Stomach (tissue), 8 donors: ENCODE measurements at regions not wholly inside any gene's neighbourhood (a gene's known extent, or its start where the extent isn't known, plus 50 kb on each side); places are given as distances from the start of the nearest gene placed in this dataset.

Experiments used
- DNase-seq, 2 donors: peaks; one replicate each; pipeline versions ENCODE4 v3.0.0 to v3.0.0-alpha.2; 2013 to 2019
- H3K27ac ChIP-seq, 5 donors: fragments of 200-600 bp in 4 of 5; sonication (generic) in 4 of 5; one replicate each; pipeline ENCODE4 v1.5.1; 2013 to 2019; ENCODE audit warnings: mild to moderate bottlenecking in 1 of 5, moderate library complexity in 1 of 5
- H3K27me3 ChIP-seq, 3 donors: fragments of 200-600 bp; sonication (generic); one replicate each; pipeline ENCODE4 v1.5.1; 2017 to 2019; ENCODE audit warnings: mixed run types in 1 of 3
- H3K36me3 ChIP-seq, 4 donors: fragments of 200-600 bp; sonication (generic); 1 replicate in 3 of 4; 2 replicates in 1 of 4; pipeline ENCODE4 v1.5.1; 2016 to 2019
- H3K4me1 ChIP-seq, 4 donors: fragments of 200-600 bp; sonication (generic); one replicate each; pipeline ENCODE4 v1.5.1; 2016 to 2019
- H3K4me3 ChIP-seq, 4 donors: fragments of 200-600 bp; sonication (generic) in 3 of 4; one replicate each; pipeline ENCODE4 v1.5.1; 2016 to 2019; ENCODE audit warnings: mild to moderate bottlenecking in 1 of 4
- H3K9me3 ChIP-seq, 4 donors: fragments of 200-600 bp; sonication (generic); one replicate each; pipeline ENCODE4 v1.5.1; 2016 to 2019
- CTCF ChIP-seq, 7 experiments: fragments of 450-650 bp in 4 of 7; fragments of 200-600 bp in 3 of 7; sonication (generic) in 3 of 7; IDR thresholded peaks; one replicate each; pipeline ENCODE4 v1.5.1; 2016 to 2019; ENCODE audit warnings: antibody characterized with exemption in 7 of 7, control low read depth in 2 of 7, mild to moderate bottlenecking in 1 of 7
- EP300 ChIP-seq: sonication (generic); formaldehyde crosslinking; IDR thresholded peaks from one replicate; pipeline ENCODE4 v1.6.1; 2017; ENCODE audit warnings: antibody characterized with exemption
- POLR2A ChIP-seq, 4 donors: fragments of 450-650 bp; IDR thresholded peaks; one replicate each; pipeline ENCODE4 v1.6.1; 2016; ENCODE audit warnings: antibody characterized with exemption in 4 of 4, control low read depth in 2 of 4, mild to moderate bottlenecking in 1 of 4, moderate library complexity in 1 of 4
- POLR2AphosphoS5 ChIP-seq, 3 donors: sonication (generic); formaldehyde crosslinking; IDR thresholded peaks; one replicate each; pipeline ENCODE4 v1.6.1; 2016; ENCODE audit warnings: antibody characterized with exemption in 3 of 3
- WGBS, 5 donors: extraction: QIAGEN DNeasy Blood & Tissue Kit in 3 of 5; methylation state at CpG; one replicate each; pipeline versions ENCODE4 v1.1.5 to v1.1.7; 2013 to 2018; 5-methylcytosine and 5-hydroxymethylcytosine counted together
- intact Hi-C: fragments of 100-400 bp; cut with DNase I; formaldehyde crosslinking; loops from one replicate; pipeline ENCODE4 v1.15.1; 2023; ENCODE audit warnings: low total_unique reads
- donor health status: healthy with polysubstance abuse.
- donor health status: Bipolar disorder and iron deficiency.
- donor health status: healthy.

DNA sequence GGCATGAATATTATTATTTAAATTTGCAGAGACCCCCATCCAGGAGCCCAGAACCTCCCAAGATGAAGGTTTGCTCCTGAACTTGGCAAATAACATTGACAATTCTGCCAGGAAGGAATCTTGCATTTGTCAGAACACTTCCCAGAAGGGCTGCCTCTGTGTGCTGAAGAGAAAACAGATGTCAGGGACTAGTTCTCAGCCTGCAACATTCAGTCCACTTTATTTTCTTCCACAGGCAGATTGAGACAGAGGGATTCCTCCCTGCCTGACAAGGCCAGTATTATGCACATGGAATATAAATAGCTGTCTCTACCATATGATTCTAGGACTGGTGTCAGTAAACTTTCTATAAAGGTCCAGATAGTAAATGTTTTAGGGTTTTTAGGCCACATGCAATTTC lies 171.5 kb upstream of the SIX2 start:
- no peaks in the 10 kb centered on the region for H3K9me3 ChIP-seq
- intact Hi-C loops: no loop called here
- no peak overlapping the region for H3K27ac ChIP-seq
- no peaks in the 10 kb centered on the region for H3K4me1 ChIP-seq
- DNase-seq: no peak
- no peak overlapping the region for H3K4me3 ChIP-seq
- no peaks in the 10 kb centered on the region for H3K36me3 ChIP-seq
- peaks cover 0 to 9% (median 0%) of the 10 kb centered on the region in 3 donors for H3K27me3 ChIP-seq
- TF ChIP-seq POLR2A (IDR thresholded peaks at IDR 0.05): no peak
- TF ChIP-seq CTCF (IDR thresholded peaks at IDR 0.05): no peak
- no peak for TF ChIP-seq POLR2AphosphoS5 (IDR thresholded peaks at IDR 0.05)
- no peak for TF ChIP-seq EP300

DNA sequence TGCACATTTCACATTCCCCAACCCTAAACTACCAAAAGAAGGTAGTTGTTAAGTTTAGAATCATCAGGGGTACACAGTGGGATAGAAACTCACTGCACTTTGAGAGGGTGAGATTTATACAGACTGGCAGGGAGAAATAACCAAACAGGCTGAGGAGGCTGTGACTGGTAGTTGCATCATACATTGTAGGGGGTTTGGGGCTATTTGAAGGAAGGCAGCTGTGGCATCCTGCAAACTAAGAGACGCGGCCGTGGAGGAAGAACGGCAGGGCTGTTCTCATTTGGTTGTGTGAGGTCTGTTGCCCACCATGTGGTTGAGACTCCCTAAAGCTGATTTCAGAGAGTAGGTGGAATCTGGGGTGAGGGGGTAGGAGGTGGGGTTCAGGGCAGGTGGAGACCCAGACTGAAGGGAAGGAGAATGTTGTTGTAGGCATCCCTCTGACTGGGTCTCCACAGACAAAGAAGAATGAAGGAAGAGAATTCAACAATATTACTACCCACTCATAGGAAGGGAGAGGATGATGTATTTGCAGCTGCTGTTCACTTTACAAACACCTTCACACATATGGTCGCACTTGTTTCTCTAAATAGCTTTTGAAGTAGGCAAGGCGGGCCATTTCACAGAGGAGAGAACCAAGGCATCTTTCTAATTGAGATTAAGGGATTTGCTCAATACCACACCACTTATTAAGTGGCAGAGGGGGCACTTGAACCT lies 170.9 kb upstream of the SIX2 start:
- Histone ChIP-seq H3K9me3 (no peaks in the 10 kb centered on the region), H3K4me3 (no peak overlapping the region), H3K27ac (no peak overlapping the region), H3K27me3 (peaks cover 0 to 9% (median 0%) of the 10 kb centered on the region in 3 donors), H3K4me1 (no peaks in the 10 kb centered on the region), H3K36me3 (no peaks in the 10 kb centered on the region)
- WGBS, 5 donors: 71 to 92% (median 75%) methylated on average over 6 of the region's 6 CpGs
- no peak for DNase-seq
- intact Hi-C loops: no loop called here
- TF ChIP-seq POLR2A (IDR thresholded peaks at IDR 0.05) (no peak), EP300 (no peak), CTCF (IDR thresholded peaks at IDR 0.05) (no peak), POLR2AphosphoS5 (IDR thresholded peaks at IDR 0.05) (no peak)

DNA sequence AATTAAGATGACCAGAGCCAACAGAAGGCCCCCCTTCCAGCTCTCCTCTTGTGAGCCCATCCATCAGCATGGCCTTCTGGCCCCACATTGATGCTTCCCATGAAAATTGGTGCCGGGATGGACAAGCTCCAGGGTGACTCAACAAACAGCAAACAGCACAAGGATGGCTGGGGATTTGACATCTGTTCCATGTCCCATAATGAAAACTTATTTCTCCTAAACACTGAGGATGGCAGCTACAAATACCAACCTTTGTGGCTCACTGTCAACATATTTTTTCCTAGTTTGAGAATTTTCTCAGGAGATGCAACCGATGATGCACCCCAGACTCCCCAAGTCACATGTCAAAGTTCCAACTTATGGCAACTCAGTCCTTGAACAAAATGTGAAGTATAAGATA lies 169.6 kb upstream of the SIX2 start:
- no peak for TF ChIP-seq POLR2AphosphoS5 (IDR thresholded peaks at IDR 0.05)
- no peak for TF ChIP-seq EP300
- no peak for TF ChIP-seq POLR2A (IDR thresholded peaks at IDR 0.05)
- no peak for TF ChIP-seq CTCF (IDR thresholded peaks at IDR 0.05)
- H3K27me3 ChIP-seq: peaks cover 0 to 9% (median 0%) of the 10 kb centered on the region in 3 donors
- no peak overlapping the region for H3K4me3 ChIP-seq
- intact Hi-C loops: no loop called here
- H3K27ac ChIP-seq: no peak overlapping the region
- H3K4me1 ChIP-seq: no peaks in the 10 kb centered on the region
- H3K36me3 ChIP-seq: no peaks in the 10 kb centered on the region
- 56 to 88% (median 81%) methylated on average over 2 of the region's 2 CpGs for WGBS, 5 donors
- DNase-seq: no peak
- no peaks in the 10 kb centered on the region for H3K9me3 ChIP-seq

DNA sequence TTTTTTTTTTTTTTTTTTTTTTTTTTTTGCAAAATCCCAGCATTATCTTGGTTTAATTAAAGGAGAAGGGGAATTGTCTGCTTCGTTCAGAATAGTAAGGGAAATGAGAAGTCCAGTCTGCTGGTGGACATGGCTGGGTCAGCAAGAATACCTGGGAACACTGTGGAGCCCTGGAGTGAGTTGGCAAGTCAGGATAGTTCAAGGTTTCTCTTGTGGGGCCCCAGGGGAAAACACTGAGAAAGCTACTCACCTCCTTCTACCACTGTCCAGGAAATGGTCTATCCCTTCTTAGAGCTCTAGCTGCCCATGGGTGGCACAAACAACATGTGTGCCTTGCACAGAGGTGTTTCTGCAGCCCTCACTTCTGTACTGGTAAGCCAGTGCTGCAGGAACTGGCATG lies 169.1 kb upstream of the SIX2 start:
- peaks cover 0 to 9% (median 0%) of the 10 kb centered on the region in 3 donors for H3K27me3 ChIP-seq
- H3K36me3 ChIP-seq: no peaks in the 10 kb centered on the region
- TF ChIP-seq POLR2A (IDR thresholded peaks at IDR 0.05) (no peak), POLR2AphosphoS5 (IDR thresholded peaks at IDR 0.05) (no peak), CTCF (IDR thresholded peaks at IDR 0.05) (no peak), EP300 (no peak)
- H3K9me3 ChIP-seq: no peaks in the 10 kb centered on the region
- WGBS, 5 donors: 56 to 75% (median 69%) methylated on average over 1 of the region's 1 CpG
- no peak for DNase-seq
- H3K4me1 ChIP-seq: no peaks in the 10 kb centered on the region
- intact Hi-C loops: no loop called here
- H3K4me3 ChIP-seq: no peak overlapping the region
- H3K27ac ChIP-seq: no peak overlapping the region
